ENCODE measurements at regions not wholly inside any gene's neighbourhood (a gene's known extent, or its start where the extent isn't known, plus 50 kb on each side); places are given as distances from the start of the nearest gene placed in this dataset.

DNA sequence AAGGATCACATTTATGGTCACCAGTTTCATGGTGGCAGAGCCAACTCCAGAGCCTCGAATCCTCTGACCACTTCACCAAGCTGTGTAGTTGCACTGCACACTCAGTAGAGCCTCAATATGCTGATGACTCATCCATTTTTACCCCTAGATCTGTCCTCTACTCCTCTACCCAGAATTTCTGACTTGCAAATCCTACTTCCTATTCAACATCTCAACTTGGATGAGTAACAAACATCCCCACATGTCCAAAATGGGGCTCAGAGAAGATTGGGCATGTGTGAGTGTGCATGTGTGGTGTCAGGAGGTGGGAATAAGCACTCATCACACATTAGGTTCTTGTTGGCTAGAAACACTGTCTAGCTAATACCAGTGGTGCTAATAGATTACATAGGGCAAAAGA is 57.8 kb upstream of the IGFBP2 start:
- Histone ChIP-seq H3K27me3 (no peaks in the 10 kb centered on the region), H3K36me3 (no peaks in the 10 kb centered on the region), H3K4me3 (no peak overlapping the region), H3K9me3 (no peaks in the 10 kb centered on the region), H3K27ac (no peak overlapping the region), H3K4me1 (no peaks in the 10 kb centered on the region)
- DNase-seq, result no peak
- TF ChIP-seq, protein P1, sequence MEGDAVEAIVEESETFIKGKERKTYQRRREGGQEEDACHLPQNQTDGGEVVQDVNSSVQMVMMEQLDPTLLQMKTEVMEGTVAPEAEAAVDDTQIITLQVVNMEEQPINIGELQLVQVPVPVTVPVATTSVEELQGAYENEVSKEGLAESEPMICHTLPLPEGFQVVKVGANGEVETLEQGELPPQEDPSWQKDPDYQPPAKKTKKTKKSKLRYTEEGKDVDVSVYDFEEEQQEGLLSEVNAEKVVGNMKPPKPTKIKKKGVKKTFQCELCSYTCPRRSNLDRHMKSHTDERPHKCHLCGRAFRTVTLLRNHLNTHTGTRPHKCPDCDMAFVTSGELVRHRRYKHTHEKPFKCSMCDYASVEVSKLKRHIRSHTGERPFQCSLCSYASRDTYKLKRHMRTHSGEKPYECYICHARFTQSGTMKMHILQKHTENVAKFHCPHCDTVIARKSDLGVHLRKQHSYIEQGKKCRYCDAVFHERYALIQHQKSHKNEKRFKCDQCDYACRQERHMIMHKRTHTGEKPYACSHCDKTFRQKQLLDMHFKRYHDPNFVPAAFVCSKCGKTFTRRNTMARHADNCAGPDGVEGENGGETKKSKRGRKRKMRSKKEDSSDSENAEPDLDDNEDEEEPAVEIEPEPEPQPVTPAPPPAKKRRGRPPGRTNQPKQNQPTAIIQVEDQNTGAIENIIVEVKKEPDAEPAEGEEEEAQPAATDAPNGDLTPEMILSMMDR (IDR thresholded peaks at IDR 0.05), result no peak
- no peak for TF ChIP-seq POLR2A (IDR thresholded peaks at IDR 0.05)

DNA sequence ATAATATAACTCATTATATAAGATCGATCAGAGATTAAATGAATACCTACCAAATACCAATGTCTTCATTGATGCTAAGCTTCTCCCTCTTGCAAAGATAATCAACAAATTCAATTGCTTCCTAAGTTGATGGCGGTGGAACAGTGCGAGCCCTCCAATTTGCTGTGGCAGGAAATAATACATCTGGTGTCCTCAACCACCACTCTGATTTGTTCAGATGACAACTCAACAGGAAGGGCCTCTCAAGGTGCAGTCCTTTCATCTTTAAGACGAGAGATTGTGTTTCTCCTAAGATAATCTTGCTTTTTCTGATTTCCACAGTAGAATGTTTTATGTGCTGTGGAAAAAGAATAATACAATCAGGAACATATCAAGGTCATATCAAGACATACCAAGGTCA is 56.6 kb upstream of the IGFBP2 start:
- Histone ChIP-seq H3K27ac (no peak overlapping the region), H3K4me1 (no peaks in the 10 kb centered on the region), H3K36me3 (no peaks in the 10 kb centered on the region), H3K27me3 (no peaks in the 10 kb centered on the region), H3K4me3 (no peak overlapping the region), H3K9me3 (no peaks in the 10 kb centered on the region)
- DNase-seq, result no peak
- TF ChIP-seq POLR2A (IDR thresholded peaks at IDR 0.05), result no peak
- TF ChIP-seq, protein P1 (IDR thresholded peaks at IDR 0.05), result no peak

DNA sequence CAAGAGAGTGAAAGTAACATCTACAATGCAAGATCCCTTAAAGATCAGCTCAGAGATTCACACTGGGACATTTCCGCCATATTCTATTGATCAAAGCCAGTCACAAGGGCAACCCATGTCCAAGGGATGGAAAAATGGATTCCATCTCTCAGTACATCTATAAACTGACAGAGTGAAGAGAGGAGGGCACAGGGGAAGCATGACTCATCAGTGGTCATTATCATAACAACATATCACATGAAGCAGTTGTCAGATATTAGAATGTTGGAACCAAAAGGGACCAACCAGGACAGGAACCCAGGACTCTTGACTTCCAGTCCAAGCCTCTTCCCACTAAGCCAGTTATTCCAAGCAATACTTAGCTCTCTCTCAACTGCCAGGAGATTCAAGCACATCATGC is 54.9 kb upstream of the IGFBP2 start:
- DNase-seq, result no peak
- Histone ChIP-seq H3K36me3 (no peaks in the 10 kb centered on the region), H3K27me3 (no peaks in the 10 kb centered on the region), H3K27ac (no peak overlapping the region), H3K9me3 (no peaks in the 10 kb centered on the region), H3K4me3 (no peak overlapping the region), H3K4me1 (no peaks in the 10 kb centered on the region)
- TF ChIP-seq POLR2A (IDR thresholded peaks at IDR 0.05), result no peak
- TF ChIP-seq, protein P1 (IDR thresholded peaks at IDR 0.05), result no peak

DNA sequence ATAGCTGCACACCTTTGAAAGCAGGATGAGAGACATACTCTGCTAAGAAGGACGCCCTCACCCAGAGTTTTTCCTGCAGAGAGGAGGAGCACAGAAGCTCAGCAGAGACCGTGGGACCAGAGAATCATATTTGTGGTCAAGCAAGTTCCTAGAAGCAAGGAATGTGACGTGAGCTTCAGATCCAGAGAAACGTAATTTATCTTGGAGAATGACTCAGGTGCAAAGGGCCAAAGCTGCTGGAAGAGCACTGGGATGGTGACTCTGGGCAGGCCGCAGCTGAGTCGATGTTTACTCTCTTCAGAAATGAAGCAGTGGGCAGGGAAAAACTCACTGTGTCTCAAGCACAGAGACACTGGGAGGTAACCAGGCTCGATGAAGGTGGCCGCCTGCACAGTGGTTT is 50.1 kb upstream of the IGFBP2 start:
- no peak for DNase-seq
- Histone ChIP-seq H3K4me3 (no peak overlapping the region), H3K36me3 (no peaks in the 10 kb centered on the region), H3K27ac (no peak overlapping the region), H3K27me3 (no peaks in the 10 kb centered on the region), H3K4me1 (no peaks in the 10 kb centered on the region), H3K9me3 (no peaks in the 10 kb centered on the region)
- TF ChIP-seq, protein P1 (IDR thresholded peaks at IDR 0.05), result no peak
- TF ChIP-seq POLR2A (IDR thresholded peaks at IDR 0.05), result no peak
